Activated CD8-positive, alpha-beta memory T cell treated with anti-CD3 and anti-CD28 coated beads for 36 hours (primary cell): ENCODE measurements at regions not wholly inside any gene's neighbourhood (a gene's known extent, or its start where the extent isn't known, plus 50 kb on each side); places are given as distances from the start of the nearest gene placed in this dataset.

ENCODE experiments used
- CTCF ChIA-PET: fragments of 350-600 bp; sonication (Branson Sonifier 250); formaldehyde crosslinking; loops from one replicate; lab custom pipeline; 2021; ENCODE audit warnings: antibody characterized with exemption; lab: Charles Lee
- POLR2A ChIA-PET: fragments of 350-600 bp; sonication (Branson Sonifier 250); formaldehyde crosslinking; loops from one replicate; lab custom pipeline; 2021; ENCODE audit warnings: antibody characterized with exemption; lab: Charles Lee

GRCh38 chr15:62940093-62940754 is 102.3 kb upstream of the TPM1 start:
- ChIA-PET POLR2A (no interaction called here), CTCF (no interaction called here)

GRCh38 chr15:62940755-62941361 is 101.7 kb upstream of the TPM1 start:
- POLR2A ChIA-PET, result no interaction called here
- CTCF ChIA-PET, result no interaction called here

- POLR2A ChIA-PET, result no interaction called here
- CTCF ChIA-PET, result no interaction called here
Measured at GRCh38 chr15:62941699-62942098, 100.8 kb upstream of the TPM1 start.

GRCh38 chr15:62942428-62942827 is 100.1 kb upstream of the TPM1 start:
- ChIA-PET POLR2A (no interaction called here), CTCF (no interaction called here)

DNA sequence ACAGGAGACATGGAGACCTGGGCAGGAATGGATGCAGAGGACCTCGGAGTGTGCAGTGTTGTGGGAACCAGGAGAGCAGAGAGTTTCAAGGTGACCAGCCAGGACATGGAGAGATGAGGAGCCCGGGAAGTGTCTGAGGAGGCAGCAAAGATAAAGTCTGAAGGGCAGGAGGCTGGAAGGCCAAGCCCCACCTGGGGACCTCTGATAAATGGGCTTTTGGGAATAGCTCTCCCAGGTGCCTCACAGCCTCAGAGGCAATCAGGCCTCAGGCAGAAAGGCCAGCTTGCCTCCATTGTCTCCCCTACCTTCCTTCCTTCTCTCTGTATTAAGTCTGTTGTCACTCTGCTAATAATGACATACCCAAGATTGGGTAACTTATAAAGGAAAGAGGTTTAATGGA is 97.5 kb upstream of the TPM1 start:
- ChIA-PET POLR2A (no interaction called here), CTCF (no interaction called here)

DNA sequence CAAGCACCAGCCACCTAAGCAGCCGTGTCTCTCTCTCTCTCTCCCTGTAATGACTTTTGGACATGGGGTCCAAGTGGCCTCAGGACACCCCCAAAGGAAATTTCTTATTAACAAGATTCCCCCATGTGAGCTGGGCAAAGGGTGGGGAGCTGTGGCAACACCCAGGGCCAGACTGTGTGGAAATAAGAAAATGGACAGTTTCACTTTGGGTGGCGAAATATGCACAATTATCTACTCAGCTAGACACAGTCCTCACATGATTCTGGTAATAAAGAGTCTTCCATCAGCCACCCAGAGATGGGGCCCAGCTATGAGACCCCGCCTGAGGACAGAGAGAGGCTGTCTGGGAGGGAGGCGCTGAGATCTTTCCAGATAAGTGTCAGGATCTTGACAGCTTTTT is 96.8 kb upstream of the TPM1 start:
- CTCF ChIA-PET, result no interaction called here
- POLR2A ChIA-PET, result no interaction called here

GRCh38 chr15:62946940-62947339 is 95.6 kb upstream of the TPM1 start:
- ChIA-PET CTCF (no interaction called here), POLR2A (no interaction called here)

- ChIA-PET POLR2A (no interaction called here), CTCF (no interaction called here)
Measured at GRCh38 chr15:62950462-62950931, 92.0 kb upstream of the TPM1 start.

- ChIA-PET POLR2A (no interaction called here), CTCF (no interaction called here)
Measured at GRCh38 chr15:62951481-62951880, 91.1 kb upstream of the TPM1 start.

GRCh38 chr15:62953021-62953420 is 89.5 kb upstream of the TPM1 start:
- ChIA-PET CTCF (no interaction called here), POLR2A (no interaction called here)

DNA sequence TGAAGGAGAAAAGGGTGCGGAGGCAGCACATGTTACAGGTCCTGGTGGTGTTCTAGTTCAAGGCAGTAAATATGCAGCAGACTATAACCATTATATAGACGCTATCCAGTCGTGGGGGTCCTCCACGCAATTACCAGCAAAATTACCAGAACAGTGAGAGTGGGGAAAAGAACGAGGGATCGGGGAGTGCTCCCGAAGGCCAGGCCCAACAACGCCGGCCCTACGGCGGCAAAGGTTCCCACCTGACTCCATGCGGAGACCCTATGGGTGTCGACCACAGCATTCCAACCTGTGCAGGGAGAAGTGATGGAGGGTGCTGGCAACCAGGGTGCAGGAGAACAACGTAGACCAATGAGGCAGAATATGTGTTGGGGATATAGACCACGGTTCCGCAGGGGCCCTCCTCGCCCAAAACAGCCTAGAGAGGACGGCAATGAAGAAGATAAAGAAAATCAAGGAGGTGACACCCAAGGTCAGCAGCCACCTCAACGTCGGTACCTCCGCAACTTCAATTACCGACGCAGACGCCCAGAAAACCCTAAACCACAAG is 89.0 kb upstream of the TPM1 start:
- POLR2A ChIA-PET, result no interaction called here
- CTCF ChIA-PET, result no interaction called here

- CTCF ChIA-PET, result no interaction called here
Measured at GRCh38 chr15:62957130-62957529, 85.4 kb upstream of the TPM1 start.

DNA sequence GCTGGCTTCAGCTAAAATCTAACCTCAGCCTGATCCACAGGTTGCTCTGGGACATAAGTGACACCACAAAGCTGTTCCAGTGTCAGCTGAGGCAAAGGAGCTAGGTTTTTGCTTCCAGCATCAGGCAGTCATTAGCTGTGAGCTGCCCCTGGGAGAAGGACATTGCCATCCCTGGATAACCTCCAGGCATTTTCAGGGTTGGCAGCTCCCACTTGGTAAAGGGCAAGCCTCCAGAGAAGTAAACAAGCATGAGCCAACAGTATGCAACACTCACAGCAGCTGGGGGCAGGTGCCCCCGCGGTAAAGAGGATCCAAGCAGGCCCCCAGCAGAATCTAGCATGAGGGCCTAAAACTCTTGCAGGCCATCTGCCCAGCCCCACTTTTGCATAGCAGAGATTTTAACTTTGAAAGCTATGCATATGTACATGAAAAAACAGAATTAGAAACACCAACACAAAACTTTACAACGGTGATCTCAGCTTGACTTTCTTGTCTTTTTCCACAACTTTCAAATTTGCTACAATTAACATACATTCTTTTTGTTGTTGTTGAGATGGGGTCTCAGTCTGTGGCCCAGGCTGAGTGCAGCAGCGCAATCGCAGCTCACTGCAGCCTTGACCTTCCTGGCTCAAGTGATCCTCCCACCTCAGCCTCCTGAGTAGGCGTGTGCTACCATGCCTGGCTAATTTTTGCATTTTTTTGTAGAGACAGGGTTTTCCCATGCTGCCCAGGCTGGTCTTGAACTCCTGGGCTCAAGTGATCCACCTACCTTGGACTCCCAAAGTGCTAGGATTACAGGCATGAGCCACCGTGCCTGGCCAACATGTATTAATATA is 83.8 kb upstream of the TPM1 start:
- CTCF ChIA-PET, result no interaction called here
- POLR2A ChIA-PET, result no interaction called here

More at GRCh38 chr15:62957130-62957529, 85.4 kb upstream of the TPM1 start:
- POLR2A ChIA-PET, result no interaction called here

GRCh38 chr15:62961134-62961533 is 81.4 kb upstream of the TPM1 start:
- ChIA-PET CTCF (no interaction called here), POLR2A (no interaction called here)

DNA sequence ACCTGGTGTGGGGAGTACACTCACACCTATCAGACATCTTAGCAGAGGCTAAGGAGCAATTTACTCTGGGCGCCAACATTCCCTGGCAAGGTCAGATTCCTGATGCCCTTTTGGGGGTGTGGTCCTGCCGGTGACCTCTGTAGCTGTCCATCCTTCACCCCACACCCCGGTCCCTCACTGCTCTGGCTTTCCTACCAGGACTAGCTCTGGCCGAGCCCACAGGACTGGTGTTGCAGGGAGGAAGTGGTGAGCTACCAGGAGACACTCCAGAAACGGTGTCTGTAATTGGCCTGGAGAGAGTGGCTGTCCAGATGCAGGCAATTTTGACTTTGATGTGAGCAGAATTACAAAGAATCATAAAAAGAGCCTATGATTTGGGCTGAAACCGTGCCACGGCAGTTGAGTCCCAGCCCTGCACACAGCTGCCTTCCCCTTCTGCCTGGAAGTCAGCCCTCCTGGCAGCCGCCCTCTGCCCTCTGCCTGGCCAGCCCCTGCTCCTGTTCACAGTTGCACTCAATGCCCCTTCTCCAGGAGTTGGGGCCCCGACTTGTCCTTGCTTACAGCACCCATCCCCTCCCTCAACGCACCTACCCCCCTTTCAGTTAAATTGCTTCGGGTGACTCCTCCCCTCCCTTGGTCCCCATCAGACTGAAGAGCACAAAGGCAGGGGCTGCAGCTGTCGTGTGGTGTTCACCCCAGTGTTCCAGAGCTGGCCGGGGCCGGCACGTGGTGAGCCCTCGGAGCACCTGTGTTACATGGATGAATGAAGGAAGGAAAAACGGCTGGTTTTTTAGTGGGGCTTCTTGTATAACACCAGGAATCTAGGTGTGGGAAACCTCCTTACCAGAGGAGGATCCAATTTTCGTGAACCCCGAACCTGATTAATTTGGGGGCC is 80.2 kb upstream of the TPM1 start:
- ChIA-PET CTCF (no interaction called here), POLR2A (no interaction called here)

DNA sequence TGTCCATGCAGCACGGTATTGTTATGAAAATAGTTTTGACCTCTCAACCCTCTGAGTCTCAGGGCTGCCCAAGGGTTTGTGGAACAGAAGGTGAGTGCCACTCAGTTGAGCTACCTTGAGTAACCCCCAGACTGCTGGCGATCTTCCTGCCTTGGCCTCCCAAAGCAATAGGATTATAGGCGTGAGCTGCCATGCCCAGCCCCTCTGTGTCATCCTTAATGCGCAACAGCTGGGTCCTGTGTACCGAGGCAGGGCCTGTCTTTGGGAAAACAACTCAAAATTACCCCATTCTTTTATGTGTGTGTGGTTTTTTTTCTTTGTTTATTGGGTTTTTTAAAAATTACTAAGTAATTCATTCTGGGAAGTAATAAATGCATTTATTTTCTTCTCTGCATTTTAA is 78.3 kb upstream of the TPM1 start:
- POLR2A ChIA-PET, result no interaction called here
- CTCF ChIA-PET, result no interaction called here

- ChIA-PET CTCF (no interaction called here), POLR2A (no interaction called here)
Measured at GRCh38 chr15:62966294-62967078, 76.1 kb upstream of the TPM1 start.

DNA sequence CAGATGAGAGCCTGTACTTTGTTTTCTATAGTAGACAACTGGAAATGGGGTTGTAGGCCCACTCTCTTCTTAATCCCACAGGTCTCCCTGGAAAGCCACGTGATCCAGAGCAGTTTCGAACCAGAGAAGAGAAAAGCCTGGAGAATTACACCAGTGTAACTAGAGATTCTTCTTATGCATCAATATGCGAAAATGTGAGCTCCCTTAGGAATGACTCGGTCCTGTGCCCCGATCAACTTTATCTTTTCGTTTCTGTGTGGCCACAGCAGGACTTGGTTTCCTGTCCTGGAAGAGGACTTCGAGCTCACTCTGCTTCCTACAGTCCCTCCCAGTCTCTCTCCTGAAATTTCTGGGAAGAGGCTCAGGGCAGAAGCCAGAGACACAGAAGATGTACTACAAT is 73.8 kb upstream of the TPM1 start:
- ChIA-PET POLR2A (no interaction called here), CTCF (no interaction called here)
